ENCODE measurements at regions not wholly inside any gene's neighbourhood (a gene's known extent, or its start where the extent isn't known, plus 50 kb on each side); places are given as distances from the start of the nearest gene placed in this dataset.
A peak's percentile ranks its signal among the peaks of the same experiment; 100 is the strongest.

DNA sequence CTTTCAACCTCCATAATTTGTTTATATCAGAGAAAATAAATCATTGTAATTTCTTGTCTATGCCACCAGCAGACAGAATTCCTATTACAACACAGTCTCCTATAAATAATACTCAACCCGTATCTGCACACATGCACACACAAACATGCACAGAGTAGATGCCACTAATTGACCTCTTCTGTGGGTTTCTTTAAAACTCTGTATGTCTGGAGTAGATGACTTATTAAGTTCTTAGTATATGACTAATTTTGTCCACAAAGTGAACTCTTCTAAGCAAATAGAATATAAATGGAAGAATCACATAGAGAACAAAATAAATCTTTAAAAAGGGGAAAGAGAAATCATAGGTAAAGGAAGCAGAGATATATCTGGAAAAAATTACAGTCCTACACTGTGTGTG lies 452.3 kb downstream of the MTRR start:
- DNase-seq: no peak
- H3K9me3 Mint-ChIP-seq: no peaks in the 10 kb centered on the region; the same call in none of the 2 replicates
- H3K4me1 Mint-ChIP-seq (ENCODE audit: low read depth): no peaks in the 10 kb centered on the region
- H3K27me3 Mint-ChIP-seq (ENCODE audit: insufficient read depth): peaks cover 3% of the 10 kb centered on the region
- TF ChIP-seq, protein P1, sequence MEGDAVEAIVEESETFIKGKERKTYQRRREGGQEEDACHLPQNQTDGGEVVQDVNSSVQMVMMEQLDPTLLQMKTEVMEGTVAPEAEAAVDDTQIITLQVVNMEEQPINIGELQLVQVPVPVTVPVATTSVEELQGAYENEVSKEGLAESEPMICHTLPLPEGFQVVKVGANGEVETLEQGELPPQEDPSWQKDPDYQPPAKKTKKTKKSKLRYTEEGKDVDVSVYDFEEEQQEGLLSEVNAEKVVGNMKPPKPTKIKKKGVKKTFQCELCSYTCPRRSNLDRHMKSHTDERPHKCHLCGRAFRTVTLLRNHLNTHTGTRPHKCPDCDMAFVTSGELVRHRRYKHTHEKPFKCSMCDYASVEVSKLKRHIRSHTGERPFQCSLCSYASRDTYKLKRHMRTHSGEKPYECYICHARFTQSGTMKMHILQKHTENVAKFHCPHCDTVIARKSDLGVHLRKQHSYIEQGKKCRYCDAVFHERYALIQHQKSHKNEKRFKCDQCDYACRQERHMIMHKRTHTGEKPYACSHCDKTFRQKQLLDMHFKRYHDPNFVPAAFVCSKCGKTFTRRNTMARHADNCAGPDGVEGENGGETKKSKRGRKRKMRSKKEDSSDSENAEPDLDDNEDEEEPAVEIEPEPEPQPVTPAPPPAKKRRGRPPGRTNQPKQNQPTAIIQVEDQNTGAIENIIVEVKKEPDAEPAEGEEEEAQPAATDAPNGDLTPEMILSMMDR (IDR thresholded peaks at IDR 0.05): no peak
- no peak overlapping the region for H3K4me3 Mint-ChIP-seq
- H3K27ac Mint-ChIP-seq: no peak overlapping the region
- no peaks in the 10 kb centered on the region for H3K36me3 Mint-ChIP-seq (ENCODE audit: low read depth)

GRCh38 chr5:8322484-8322883 lies 453.5 kb downstream of the MTRR start:
- TF ChIP-seq, protein P1 (IDR thresholded peaks at IDR 0.05): no peak
- no peaks in the 10 kb centered on the region; the same call in none of the 2 replicates for H3K9me3 Mint-ChIP-seq
- H3K36me3 Mint-ChIP-seq (ENCODE audit: low read depth): no peaks in the 10 kb centered on the region
- H3K4me1 Mint-ChIP-seq (ENCODE audit: low read depth): no peaks in the 10 kb centered on the region
- H3K27me3 Mint-ChIP-seq (ENCODE audit: insufficient read depth): peaks cover 5% of the 10 kb centered on the region
- H3K27ac Mint-ChIP-seq: no peak overlapping the region
- H3K4me3 Mint-ChIP-seq: no peak overlapping the region
- no peak for DNase-seq

DNA sequence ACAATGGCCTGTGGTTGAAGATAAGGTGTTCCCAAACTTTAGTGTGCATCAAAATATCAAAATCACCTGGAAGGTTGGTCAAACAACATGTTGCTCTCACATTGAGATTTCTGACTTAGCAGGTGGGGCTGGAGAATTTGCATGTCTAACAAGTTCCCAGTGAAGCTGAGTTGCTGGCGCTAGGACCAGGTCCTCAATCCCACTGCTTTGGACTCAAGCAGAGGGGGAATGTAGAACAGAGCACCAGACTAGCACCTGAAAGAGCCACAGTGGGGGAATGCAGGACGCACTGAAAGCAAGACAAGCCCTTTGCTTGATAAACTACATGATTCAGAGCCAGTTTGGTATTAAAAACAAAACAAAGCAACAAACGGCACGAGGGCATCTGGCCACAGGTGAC lies 458.1 kb downstream of the MTRR start:
- no peaks in the 10 kb centered on the region for H3K36me3 Mint-ChIP-seq (ENCODE audit: low read depth)
- H3K27ac Mint-ChIP-seq: no peak overlapping the region

DNA sequence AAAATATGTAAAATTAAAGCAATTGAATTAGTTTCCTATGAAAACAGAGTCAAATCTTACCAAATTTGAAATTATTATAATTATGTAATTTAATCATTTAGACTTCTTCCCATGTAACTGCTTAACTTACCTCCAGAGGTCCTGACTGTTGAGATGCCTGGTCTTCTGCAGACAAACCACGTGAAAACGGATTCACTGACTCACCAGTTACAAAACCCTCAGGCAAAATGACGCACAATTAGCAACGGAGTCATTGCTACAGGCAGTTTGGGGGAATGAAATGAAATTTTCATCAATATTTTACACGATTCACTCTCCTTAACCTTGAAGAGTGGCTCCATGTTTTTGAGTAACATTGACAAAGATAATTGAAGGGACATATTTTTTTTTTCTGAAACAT lies 460.8 kb downstream of the MTRR start:
- DNase-seq: peak; percentile 75
- H3K9me3 Mint-ChIP-seq: no peaks in the 10 kb centered on the region
- H3K36me3 Mint-ChIP-seq (ENCODE audit: low read depth): no peaks in the 10 kb centered on the region
- peaks cover 11% of the 10 kb centered on the region for H3K4me1 Mint-ChIP-seq (ENCODE audit: low read depth)
- H3K4me3 Mint-ChIP-seq: no peak overlapping the region
- H3K27ac Mint-ChIP-seq: no peak overlapping the region
- TF ChIP-seq, protein P1 (IDR thresholded peaks at IDR 0.05): no peak; the same call in none of the 2 replicates
- H3K27me3 Mint-ChIP-seq (ENCODE audit: insufficient read depth): peaks cover 14% of the 10 kb centered on the region

More for the DNA sequence above, 458.1 kb downstream of the MTRR start:
- TF ChIP-seq, protein P1 (IDR thresholded peaks at IDR 0.05): no peak
- Mint-ChIP-seq H3K27me3 (ENCODE audit: insufficient read depth) (peaks cover 9% of the 10 kb centered on the region), H3K4me3 (no peak overlapping the region), H3K4me1 (ENCODE audit: low read depth) (peaks cover 11% of the 10 kb centered on the region), H3K9me3 (no peaks in the 10 kb centered on the region)
- DNase-seq: no peak

GRCh38 chr5:8332666-8333445 lies 463.9 kb downstream of the MTRR start:
- H3K27ac Mint-ChIP-seq: no peak overlapping the region
- H3K4me1 Mint-ChIP-seq (ENCODE audit: low read depth): peaks cover 11% of the 10 kb centered on the region
- H3K4me3 Mint-ChIP-seq: no peak overlapping the region
- TF ChIP-seq, protein P1 (IDR thresholded peaks at IDR 0.05): no peak
- no peaks in the 10 kb centered on the region for H3K9me3 Mint-ChIP-seq
- H3K27me3 Mint-ChIP-seq (ENCODE audit: insufficient read depth): peaks cover 13% of the 10 kb centered on the region
- H3K36me3 Mint-ChIP-seq (ENCODE audit: low read depth): no peaks in the 10 kb centered on the region
- DNase-seq: no peak
